IMR-90 (cell line): ENCODE measurements at regions not wholly inside any gene's neighbourhood (a gene's known extent, or its start where the extent isn't known, plus 50 kb on each side); places are given as distances from the start of the nearest gene placed in this dataset.

Experiments
- ATAC-seq: fragments of 200-7000 bp; cut with Tn5 transposase; 2 replicates; pipeline ENCODE4 v1.9.1; 2020; ENCODE audit warnings: low read depth, mild to moderate bottlenecking, moderate library complexity
- BruUV-seq: library from RNA; stranded (reverse); fragments of 400-500 nt; replicated peaks from 2 replicates; lab custom pipeline; 2021; lab: Mats Ljungman, UMichigan
- CTCF ChIA-PET: fragments of 300-600 bp; formaldehyde crosslinking; extraction: SDS; loops from one replicate; lab custom pipeline; 2021; ENCODE audit warnings: antibody characterized with exemption; lab: Yijun Ruan, JAX
- POLR2A ChIA-PET: fragments of 300-600 bp; sonication (Branson Sonifier 250); formaldehyde crosslinking; loops from one replicate; lab custom pipeline; 2022; ENCODE audit warnings: antibody characterized with exemption; ENCODE audit not compliant: unreplicated experiment; lab: Charles Lee
- DNase-seq: peaks from one replicate; pipeline ENCODE4 v3.0.0; 2013
- H2AFZ ChIP-seq: replicated peaks from 2 replicates; pipeline ENCODE3; 2013; ENCODE audit warnings: low read length, mild to moderate bottlenecking; ENCODE audit not compliant: poor library complexity
- H2AK5ac ChIP-seq: 2 replicates; pipeline ENCODE4 v1.6.1; 2013; ENCODE audit warnings: low read depth, low read length, inconsistent platforms
- H2AK9ac ChIP-seq: replicated peaks from 2 replicates; pipeline ENCODE3; 2013; ENCODE audit warnings: mild to moderate bottlenecking, low read depth, low read length, moderate library complexity; ENCODE audit not compliant: poor library complexity
- H2BK120ac ChIP-seq: 2 replicates; pipeline ENCODE4 v1.6.1; 2013; ENCODE audit warnings: low read depth, low read length, inconsistent platforms
- H2BK15ac ChIP-seq: 3 replicates; pipeline ENCODE4 v1.6.1; 2013; ENCODE audit warnings: low read depth, low read length, inconsistent platforms
- H2BK20ac ChIP-seq: 2 replicates; pipeline ENCODE4 v1.6.1; 2013; ENCODE audit warnings: low read depth, mild to moderate bottlenecking, inconsistent platforms, low read length, moderate library complexity
- H2BK5ac ChIP-seq: 2 replicates; pipeline ENCODE4 v1.6.1; 2013; ENCODE audit warnings: mild to moderate bottlenecking, low read depth, low read length, inconsistent platforms; ENCODE audit not compliant: poor library complexity, severe bottlenecking
- H3K14ac ChIP-seq: replicated peaks from 2 replicates; pipeline ENCODE4 v1.6.1; 2013; ENCODE audit warnings: low read depth, low read length, inconsistent platforms
- H3K18ac ChIP-seq: 2 replicates; pipeline ENCODE4 v1.6.1; 2013; ENCODE audit warnings: low read depth, low read length, control low read depth
- H3K23ac ChIP-seq: 2 replicates; pipeline ENCODE4 v1.6.1; 2013; ENCODE audit warnings: low read depth, low read length, inconsistent platforms
- H3K27ac ChIP-seq: 2 replicates; pipeline ENCODE4 v1.5.1; 2013; ENCODE audit warnings: mild to moderate bottlenecking, control low read depth, low read length; ENCODE audit not compliant: insufficient read depth
- H3K27me3 ChIP-seq: 2 replicates; pipeline ENCODE4 v1.6.1; 2013; ENCODE audit warnings: low read length; ENCODE audit not compliant: control insufficient read depth, insufficient read depth
- H3K36me3 ChIP-seq: 2 replicates; pipeline ENCODE4 v1.6.1; 2013; ENCODE audit warnings: low read length, mixed read lengths; ENCODE audit not compliant: control insufficient read depth, insufficient read depth
- H3K4ac ChIP-seq: 2 replicates; pipeline ENCODE4 v1.6.1; 2013; ENCODE audit warnings: low read depth, low read length, inconsistent platforms
- H3K4me1 ChIP-seq: 2 replicates; pipeline ENCODE4 v1.6.1; 2013; ENCODE audit warnings: low read length, mixed read lengths; ENCODE audit not compliant: control insufficient read depth, insufficient read depth
- H3K4me2 ChIP-seq: 2 replicates; pipeline ENCODE4 v1.6.1; 2013; ENCODE audit warnings: low read depth, mild to moderate bottlenecking, control low read depth, low read length, moderate library complexity
- H3K4me3 ChIP-seq: 2 replicates; pipeline ENCODE4 v1.5.1; 2013; ENCODE audit warnings: low read depth, mild to moderate bottlenecking, control low read depth, low read length, moderate library complexity; ENCODE audit not compliant: insufficient read depth
- H3K56ac ChIP-seq: 2 replicates; pipeline ENCODE4 v1.6.1; 2013; ENCODE audit warnings: low read length, inconsistent platforms; ENCODE audit not compliant: insufficient read depth; ENCODE audit errors: extremely low read depth
- H3K79me1 ChIP-seq, 2 experiments: 2 replicates each; pipeline ENCODE4 v1.6.1; 2013; ENCODE audit warnings: low read length in 2 of 2, inconsistent platforms in 1 of 2, low read depth in 1 of 2
- H3K9ac ChIP-seq: 2 replicates; pipeline ENCODE4 v1.6.1; 2013; ENCODE audit warnings: low read depth, low read length, control low read depth
- H3K9me1 ChIP-seq: 2 replicates; pipeline ENCODE4 v1.6.1; 2013; ENCODE audit warnings: low read length, inconsistent platforms; ENCODE audit not compliant: insufficient read depth
- H3K9me3 ChIP-seq: 2 replicates; pipeline ENCODE4 v1.6.1; 2013; ENCODE audit warnings: low read length; ENCODE audit not compliant: control insufficient read depth, insufficient read depth
- H4K20me1 ChIP-seq: 2 replicates; pipeline ENCODE4 v1.6.1; 2013; ENCODE audit warnings: low read length, inconsistent platforms; ENCODE audit not compliant: insufficient read depth
- H4K5ac ChIP-seq: 2 replicates; pipeline ENCODE4 v1.6.1; 2013; ENCODE audit warnings: mild to moderate bottlenecking, low read depth, low read length, control low read depth
- H4K8ac ChIP-seq, 2 experiments: 2 replicates each; pipeline ENCODE4 v1.6.1; 2013; ENCODE audit warnings: low read depth in 2 of 2, low read length in 2 of 2, control low read depth in 1 of 2, inconsistent platforms in 1 of 2
- H4K91ac ChIP-seq: 2 replicates; pipeline ENCODE4 v1.6.1; 2013; ENCODE audit warnings: low read depth, low read length, inconsistent platforms; ENCODE audit not compliant: insufficient read depth
- BHLHE40 ChIP-seq: fragments of 150-350 bp; IDR thresholded peaks from 2 replicates; pipeline ENCODE4 v1.6.1; 2016; ENCODE audit warnings: mild to moderate bottlenecking, low read depth, low read length
- CEBPB ChIP-seq: IDR thresholded peaks from 2 replicates; pipeline ENCODE4 v1.6.1; 2012; ENCODE audit warnings: low read depth, low read length, improper control_type of control experiment
- CTCF ChIP-seq: conservative IDR thresholded peaks from 2 replicates; pipeline ENCODE4 v1.5.1; 2012; ENCODE audit warnings: mild to moderate bottlenecking, low read depth, low read length, improper control_type of control experiment
- FOS ChIP-seq: fragments of 150-350 bp; IDR thresholded peaks from 2 replicates; pipeline ENCODE4 v1.6.1; 2016; ENCODE audit warnings: low read depth, low read length
- MAFK ChIP-seq: IDR thresholded peaks from 2 replicates; pipeline ENCODE4 v1.6.1; 2012; ENCODE audit warnings: low read depth, low read length, improper control_type of control experiment
- MAZ ChIP-seq: IDR thresholded peaks from 2 replicates; pipeline ENCODE4 v1.6.1; 2012; ENCODE audit warnings: low read depth, mild to moderate bottlenecking, low read length, improper control_type of control experiment, moderate library complexity, borderline replicate concordance
- MXI1 ChIP-seq: IDR thresholded peaks from 2 replicates; pipeline ENCODE4 v1.6.1; 2012; ENCODE audit warnings: low read depth, mild to moderate bottlenecking, low read length, moderate library complexity, borderline replicate concordance
- NFE2L2 ChIP-seq: fragments of 150-350 bp; IDR thresholded peaks from 2 replicates; pipeline ENCODE4 v1.6.1; 2016; ENCODE audit warnings: low read depth, mild to moderate bottlenecking, low read length
- POLR2A ChIP-seq: IDR thresholded peaks from 2 replicates; pipeline ENCODE4 v1.6.1; 2012; ENCODE audit warnings: mild to moderate bottlenecking, low read depth, low read length
- RAD21 ChIP-seq: IDR thresholded peaks from 2 replicates; pipeline ENCODE4 v1.6.1; 2012; ENCODE audit warnings: low read length, improper control_type of control experiment
- RCOR1 ChIP-seq: IDR thresholded peaks from 2 replicates; pipeline ENCODE4 v1.6.1; 2012; ENCODE audit warnings: mild to moderate bottlenecking, low read length, improper control_type of control experiment; ENCODE audit not compliant: insufficient replicate concordance
- RFX5 ChIP-seq: IDR thresholded peaks from 2 replicates; pipeline ENCODE4 v1.8.0; 2012; ENCODE audit warnings: low read depth, mild to moderate bottlenecking, low read length, moderate library complexity
- SMC3 ChIP-seq: fragments of 150-350 bp; IDR thresholded peaks from 2 replicates; pipeline ENCODE4 v1.6.1; 2016; ENCODE audit warnings: low read depth, mild to moderate bottlenecking, antibody characterized with exemption, low read length, moderate library complexity
- WGBS, 2 experiments: methylation state at CpG; one replicate each; pipeline versions ENCODE4 v1.1.5 to v1.1.7; 2013; ENCODE audit warnings: missing lambda C conversion rate in 2 of 2; ENCODE audit not compliant: insufficient read length in 1 of 2; ENCODE audit errors: extremely low coverage in 2 of 2; 5-methylcytosine and 5-hydroxymethylcytosine counted together
- dilution Hi-C: fragments of 300-500 bp; cut with HindIII; formaldehyde crosslinking; loops from one replicate; pipeline ENCODE4 v1.14.3; 2018; ENCODE audit warnings: low sequenced_read_pairs; ENCODE audit not compliant: unreplicated experiment
- in situ Hi-C: fragments of 300-500 bp; cut with MboI; formaldehyde crosslinking; loops from 3 replicates; pipeline ENCODE4 v1.14.3; 2019; ENCODE audit warnings: low sequenced_read_pairs, inconsistent platforms, mixed read lengths
- intact Hi-C: fragments of 100-400 bp; cut with micrococcal nuclease; formaldehyde crosslinking; loops from 2 replicates; pipeline ENCODE4 v1.10.0; 2022
- TF ChIP-seq, protein P1 (sequence below): fragments of 150-350 bp; IDR thresholded peaks from 2 replicates; pipeline ENCODE4 v1.6.1; 2017; ENCODE audit warnings: mild to moderate bottlenecking, antibody characterized with exemption, low read length, low read depth

- Histone ChIP-seq H3K27ac (no peak overlapping the region), H4K20me1 (no peaks in the 10 kb centered on the region), H3K18ac (no peak overlapping the region), H4K8ac (no peak overlapping the region), H3K4me2 (no peak overlapping the region), H3K9me3 (no peaks in the 10 kb centered on the region), H3K27me3 (peaks cover 21% of the 10 kb centered on the region), H4K5ac (no peak overlapping the region), H2BK120ac (no peak overlapping the region), H2BK5ac (no peak overlapping the region), H2BK15ac (no peak overlapping the region), H3K56ac (no peak overlapping the region), H3K9me1 (peaks cover 11% of the 10 kb centered on the region), H2AK9ac (no peak overlapping the region), H3K4ac (no peak overlapping the region), H3K23ac (no peak overlapping the region), H3K79me1 (no peaks in the 10 kb centered on the region), H2AFZ (no peak overlapping the region), H3K14ac (no peak overlapping the region), H2BK20ac (no peak overlapping the region), H3K4me3 (no peak overlapping the region), H2AK5ac (no peak overlapping the region), H3K9ac (no peak overlapping the region), H3K4me1 (peaks cover 13% of the 10 kb centered on the region; the same call in 1 of the 2 replicates), H4K91ac (no peak overlapping the region), H3K36me3 (no peaks in the 10 kb centered on the region)
- in situ Hi-C loops: no loop called here
- no peak for DNase-seq
- ChIA-PET POLR2A (no interaction called here), CTCF (interaction anchor here (0.6 to 1.0 kb wide), 2 partner anchors 22 to 1962 kb away, joined by 3 to 9 read pairs; no protein-coding TSS in a partner anchor)
- BruUV-seq: no TSS peak
- TF ChIP-seq MAFK (no peak), CTCF (no peak), SMC3 (no peak), POLR2A (no peak), RCOR1 (no peak), BHLHE40 (no peak), RAD21 (no peak), NFE2L2 (no peak), CEBPB (no peak), RFX5 (no peak), FOS (no peak), MXI1 (no peak), MAZ (no peak)
- TF ChIP-seq, protein P1, sequence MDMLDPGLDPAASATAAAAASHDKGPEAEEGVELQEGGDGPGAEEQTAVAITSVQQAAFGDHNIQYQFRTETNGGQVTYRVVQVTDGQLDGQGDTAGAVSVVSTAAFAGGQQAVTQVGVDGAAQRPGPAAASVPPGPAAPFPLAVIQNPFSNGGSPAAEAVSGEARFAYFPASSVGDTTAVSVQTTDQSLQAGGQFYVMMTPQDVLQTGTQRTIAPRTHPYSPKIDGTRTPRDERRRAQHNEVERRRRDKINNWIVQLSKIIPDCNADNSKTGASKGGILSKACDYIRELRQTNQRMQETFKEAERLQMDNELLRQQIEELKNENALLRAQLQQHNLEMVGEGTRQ: no peak
- ATAC-seq: no peak
- no CpG with 5 or more reads among the region's 4 CpGs for WGBS, 2 experiments
- intact Hi-C loops: no loop called here
- dilution Hi-C loops: no loop called here
These were observed 73.6 kb upstream of the TP53I11 start for GRCh38 chr11:45024316-45024715.
